ES-I3 (cell line): ENCODE measurements at regions not wholly inside any gene's neighbourhood (a gene's known extent, or its start where the extent isn't known, plus 50 kb on each side); places are given as distances from the start of the nearest gene placed in this dataset.
"Not testable (repeated sequence)": the region's sequence is repeated elsewhere in the genome, so short reads cannot be mapped to it uniquely, and the experiment has no call there.

ENCODE experiments used
- H3K36me3 ChIP-seq: 2 replicates; pipeline ENCODE4 v1.6.1; 2013; ENCODE audit warnings: mild to moderate bottlenecking, low read length, control low read depth, moderate library complexity; ENCODE audit not compliant: insufficient read depth
- H3K4me1 ChIP-seq: 2 replicates; pipeline ENCODE4 v1.6.1; 2013; ENCODE audit warnings: mild to moderate bottlenecking, control low read depth, low read length; ENCODE audit not compliant: insufficient read depth
- H3K9ac ChIP-seq: 2 replicates; pipeline ENCODE4 v1.6.1; 2013; ENCODE audit warnings: low read depth, mild to moderate bottlenecking, low read length, moderate library complexity
- H3K9me3 ChIP-seq: 2 replicates; pipeline ENCODE4 v1.6.1; 2013; ENCODE audit warnings: mild to moderate bottlenecking, low read length, moderate library complexity; ENCODE audit not compliant: control insufficient read depth, insufficient read depth

DNA sequence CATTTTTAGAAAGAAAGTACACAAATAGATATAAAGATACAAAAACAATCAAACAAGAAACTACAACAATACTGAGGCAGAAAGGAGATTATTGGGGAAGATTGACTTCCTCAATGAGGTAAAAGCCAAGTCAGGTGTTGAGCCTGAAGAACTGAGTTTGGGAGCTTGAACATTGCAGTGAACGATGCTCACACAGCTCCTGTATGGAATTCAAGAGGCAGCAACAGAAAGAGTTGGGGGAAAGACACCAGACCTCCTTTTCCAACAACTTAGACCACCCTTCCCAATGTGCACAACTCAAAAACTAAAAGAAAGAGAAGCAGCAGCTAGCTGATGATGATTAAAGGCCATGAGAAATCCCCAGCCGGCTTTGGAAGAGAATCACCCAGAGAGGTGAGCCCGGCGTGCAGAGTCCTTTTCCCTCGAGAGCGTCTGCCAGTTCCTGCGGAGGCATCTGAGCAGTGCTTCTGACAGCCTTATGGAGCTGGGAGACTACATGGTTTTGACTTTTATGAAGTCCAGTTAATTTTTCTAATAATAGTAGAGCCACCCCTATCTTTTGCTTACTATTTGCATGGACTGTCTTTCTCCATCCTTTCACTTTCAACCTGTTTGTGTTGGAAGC lies 106.9 kb upstream of the RFX8 start:
- Histone ChIP-seq H3K9me3 (no peaks in the 10 kb centered on the region), H3K4me1 (no peaks in the 10 kb centered on the region), H3K9ac (no peak overlapping the region), H3K36me3 (no peaks in the 10 kb centered on the region)

GRCh38 chr2:101580528-101580927 lies 105.6 kb upstream of the RFX8 start:
- no peaks in the 10 kb centered on the region for H3K36me3 ChIP-seq
- no peak overlapping the region for H3K9ac ChIP-seq
- no peaks in the 10 kb centered on the region for H3K4me1 ChIP-seq
- no peaks in the 10 kb centered on the region for H3K9me3 ChIP-seq

DNA sequence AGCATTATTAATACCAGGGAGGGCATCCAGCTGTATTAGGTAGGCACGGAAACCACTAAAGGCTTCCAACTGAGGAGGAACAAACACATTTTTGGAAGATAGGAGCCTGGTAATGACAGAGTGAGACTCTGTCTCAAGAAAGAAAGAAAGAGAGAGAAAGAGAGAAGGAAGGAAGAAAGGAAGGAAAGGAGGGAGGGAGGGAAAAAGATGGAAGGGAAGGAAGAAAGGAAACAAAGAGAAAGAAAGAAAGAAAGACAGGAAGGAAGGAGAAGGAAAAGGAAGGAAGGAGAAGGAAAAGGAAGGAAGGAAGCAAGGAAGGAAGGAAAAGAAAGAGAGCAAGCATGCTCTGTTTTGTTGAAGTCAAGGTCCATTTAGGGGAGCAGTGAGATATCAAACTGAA lies 103.8 kb upstream of the RFX8 start:
- H3K36me3 ChIP-seq = no peaks in the 10 kb centered on the region
- no peak overlapping the region for H3K9ac ChIP-seq
- no peaks in the 10 kb centered on the region for H3K4me1 ChIP-seq
- no peaks in the 10 kb centered on the region for H3K9me3 ChIP-seq

DNA sequence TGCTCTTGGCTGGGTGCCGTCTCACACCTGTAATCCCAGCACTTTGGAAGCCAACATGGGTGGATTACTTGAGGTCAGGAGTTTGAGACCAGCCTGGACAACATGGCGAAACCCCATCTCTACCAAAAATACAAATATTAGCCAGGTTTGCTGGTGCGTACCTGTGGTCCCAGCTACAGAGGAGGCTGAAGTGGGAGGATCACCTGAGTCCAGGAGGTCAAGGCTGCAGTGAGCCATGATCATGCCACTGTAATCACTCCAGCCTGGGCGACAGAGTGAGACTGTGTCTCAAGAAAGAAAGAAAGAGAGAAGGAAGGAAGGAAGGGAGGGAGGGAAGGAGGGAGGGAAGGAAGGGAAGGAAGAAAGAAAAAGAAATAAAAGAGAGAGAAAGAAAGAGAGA lies 103.2 kb upstream of the RFX8 start:
- H3K36me3 ChIP-seq, H3K9ac ChIP-seq, H3K9me3 ChIP-seq, H3K4me1 ChIP-seq: not testable (repeated sequence)

DNA sequence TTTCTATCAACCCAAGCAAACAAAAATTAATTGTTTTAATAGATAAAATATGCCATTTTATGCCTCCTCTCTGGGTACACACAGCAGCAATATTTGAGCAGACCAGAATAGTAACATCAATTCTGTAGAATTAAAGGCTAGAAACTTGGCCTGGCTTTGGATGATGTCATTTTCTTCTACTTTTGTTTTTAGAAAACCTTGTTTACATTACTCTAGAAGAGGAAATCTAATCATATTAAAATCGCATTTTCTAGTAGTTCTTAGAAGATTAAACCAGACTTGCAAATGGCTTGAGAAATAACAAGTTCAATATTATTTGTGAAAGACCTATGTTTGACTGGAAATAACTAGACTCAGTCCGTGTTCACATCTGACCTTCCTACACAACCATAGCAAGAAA lies 102.3 kb upstream of the RFX8 start:
- no peak overlapping the region for H3K9ac ChIP-seq
- peaks cover 5% of the 10 kb centered on the region; the same call in 1 of the 2 replicates for H3K9me3 ChIP-seq
- H3K4me1 ChIP-seq = no peaks in the 10 kb centered on the region
- H3K36me3 ChIP-seq = no peaks in the 10 kb centered on the region

- H3K4me1 ChIP-seq = no peaks in the 10 kb centered on the region
- peaks cover 6% of the 10 kb centered on the region; the same call in 1 of the 2 replicates for H3K9me3 ChIP-seq
- no peaks in the 10 kb centered on the region for H3K36me3 ChIP-seq
- H3K9ac ChIP-seq = no peak overlapping the region
Measured at GRCh38 chr2:101574622-101575021, 99.7 kb upstream of the RFX8 start.

DNA sequence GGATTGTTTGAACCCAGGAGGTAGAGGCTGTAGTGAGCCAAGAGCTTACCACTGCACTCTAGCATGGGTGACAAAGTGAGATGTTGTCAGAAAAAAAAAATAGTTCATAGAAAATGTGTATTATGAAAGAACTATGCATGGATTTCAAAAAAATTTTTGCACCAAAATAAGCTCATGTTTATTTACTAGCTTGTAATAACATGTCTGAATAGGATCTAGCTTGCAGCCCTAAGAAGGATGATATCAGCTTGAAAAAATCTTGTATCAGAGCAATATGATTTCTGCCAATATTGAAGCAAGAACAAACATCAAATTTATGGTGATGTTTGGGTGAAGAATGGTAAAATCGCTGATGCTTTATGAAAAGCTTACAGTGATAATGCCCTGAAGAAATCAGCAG lies 97.0 kb upstream of the RFX8 start:
- Histone ChIP-seq H3K4me1 (peaks cover 7% of the 10 kb centered on the region; the same call in 1 of the 2 replicates), H3K9me3 (peaks cover 6% of the 10 kb centered on the region; the same call in 1 of the 2 replicates), H3K9ac (no peak overlapping the region), H3K36me3 (no peaks in the 10 kb centered on the region)

GRCh38 chr2:101569886-101570520 lies 95.1 kb upstream of the RFX8 start:
- H3K36me3 ChIP-seq = no peaks in the 10 kb centered on the region
- no peak overlapping the region for H3K9ac ChIP-seq
- H3K9me3 ChIP-seq = peaks cover 6% of the 10 kb centered on the region; the same call in 1 of the 2 replicates
- peaks cover 21% of the 10 kb centered on the region; the same call in 1 of the 2 replicates for H3K4me1 ChIP-seq

DNA sequence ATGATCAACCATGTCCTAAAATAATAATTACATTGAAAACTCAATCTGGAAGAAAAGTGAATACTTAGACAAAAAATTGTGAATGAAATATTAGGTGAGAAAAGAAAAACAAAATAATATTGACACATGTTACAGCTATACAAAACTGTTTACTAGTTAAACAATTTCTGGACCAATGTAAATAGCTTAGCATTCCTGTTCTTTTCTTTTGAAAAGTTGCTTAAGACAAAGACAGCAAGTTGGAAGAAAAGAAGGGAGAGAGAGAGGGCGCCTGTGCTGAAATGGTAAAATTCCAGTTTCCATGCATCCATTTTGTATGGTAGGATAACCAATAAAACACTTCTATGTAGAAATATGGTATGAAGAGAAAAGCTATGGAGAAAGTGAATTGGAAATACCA lies 94.1 kb upstream of the RFX8 start:
- no peak overlapping the region for H3K9ac ChIP-seq
- H3K9me3 ChIP-seq = peaks cover 6% of the 10 kb centered on the region; the same call in 1 of the 2 replicates
- no peaks in the 10 kb centered on the region for H3K36me3 ChIP-seq
- peaks cover 27% of the 10 kb centered on the region for H3K4me1 ChIP-seq

DNA sequence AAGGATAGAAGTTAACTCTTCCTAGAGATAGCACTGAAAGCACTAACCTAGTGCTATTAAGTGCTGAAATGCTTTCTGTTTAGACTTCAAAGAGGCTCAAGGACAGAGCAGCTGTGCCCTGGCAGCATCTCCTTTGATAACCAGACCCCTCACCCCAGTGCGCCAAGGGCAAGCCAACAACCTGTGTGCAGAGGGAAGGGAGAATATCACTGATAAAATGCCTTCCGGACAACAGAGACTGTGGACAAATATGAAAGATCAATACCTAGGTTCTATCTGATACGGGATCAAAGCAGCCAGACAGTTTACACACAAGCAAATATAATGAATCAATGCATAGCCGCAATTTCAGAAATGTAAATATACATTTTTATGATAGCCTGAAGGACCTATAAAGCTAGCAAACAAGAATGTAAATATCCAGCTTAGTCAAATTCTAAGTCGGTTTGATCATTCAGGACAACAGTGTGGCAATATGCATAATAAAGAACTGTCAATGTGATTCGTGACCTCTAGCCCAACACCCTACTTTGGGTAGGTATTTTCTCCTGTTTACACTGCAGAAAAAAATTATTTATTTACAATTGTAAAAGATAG lies 91.8 kb upstream of the RFX8 start:
- no peaks in the 10 kb centered on the region for H3K9me3 ChIP-seq
- no peaks in the 10 kb centered on the region for H3K36me3 ChIP-seq
- H3K4me1 ChIP-seq = peaks cover 27% of the 10 kb centered on the region
- H3K9ac ChIP-seq = no peak overlapping the region

- H3K4me1 ChIP-seq = peaks cover 27% of the 10 kb centered on the region
- H3K36me3 ChIP-seq = no peaks in the 10 kb centered on the region
- no peak overlapping the region for H3K9ac ChIP-seq
- H3K9me3 ChIP-seq = peaks cover 3% of the 10 kb centered on the region; the same call in 1 of the 2 replicates
Measured at GRCh38 chr2:101563849-101564248, 88.9 kb upstream of the RFX8 start.

DNA sequence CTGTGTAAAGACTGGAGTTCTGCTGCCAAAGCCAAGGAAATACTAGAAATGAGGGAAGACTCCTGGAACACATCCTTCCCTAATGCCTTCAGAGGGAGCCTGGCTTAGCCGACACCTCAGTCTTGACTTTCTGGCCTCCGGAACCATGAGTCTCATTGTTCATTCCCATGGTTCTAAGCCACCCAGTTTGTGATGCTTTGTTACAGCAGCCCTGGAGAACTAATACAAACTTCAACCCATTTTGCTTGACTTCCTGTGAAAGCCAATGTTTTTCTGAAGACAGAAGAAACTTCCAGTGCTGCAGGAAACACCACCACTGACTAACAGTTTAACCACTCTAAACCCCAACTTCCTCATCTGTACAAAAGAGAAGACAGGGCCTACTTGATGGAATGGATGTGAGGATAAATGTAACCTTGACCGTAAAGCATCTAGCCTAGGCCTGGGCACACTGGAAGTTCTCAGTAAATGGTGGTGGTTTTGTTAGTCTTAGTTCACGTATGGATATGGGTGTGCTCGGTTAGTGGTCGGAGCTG lies 85.9 kb upstream of the RFX8 start:
- peaks cover 13% of the 10 kb centered on the region; the same call in 1 of the 2 replicates for H3K4me1 ChIP-seq
- no peaks in the 10 kb centered on the region for H3K36me3 ChIP-seq
- peaks cover 3% of the 10 kb centered on the region; the same call in 1 of the 2 replicates for H3K9me3 ChIP-seq
- no peak overlapping the region for H3K9ac ChIP-seq

DNA sequence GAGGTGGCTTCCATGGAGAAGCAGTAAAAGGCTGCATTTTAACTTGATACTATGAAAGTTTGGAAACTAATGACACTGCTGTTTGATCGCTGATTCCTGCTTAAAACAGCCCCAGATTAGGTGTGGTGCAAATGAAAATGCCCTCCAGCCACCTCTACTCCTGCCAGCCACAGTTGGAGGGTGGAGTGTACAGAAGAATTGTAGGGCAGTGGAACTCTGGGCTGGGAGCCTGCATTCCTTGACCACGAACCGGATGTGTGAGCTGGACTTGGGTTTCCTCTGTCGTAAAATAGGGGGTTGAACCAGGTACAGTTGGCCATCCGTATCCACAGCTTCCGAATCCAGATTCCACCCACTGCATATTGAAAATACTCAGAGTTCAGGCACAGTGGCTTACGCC lies 84.6 kb upstream of the RFX8 start:
- H3K9ac ChIP-seq = no peak overlapping the region
- peaks cover 8% of the 10 kb centered on the region; the same call in 1 of the 2 replicates for H3K4me1 ChIP-seq
- peaks cover 3% of the 10 kb centered on the region; the same call in 1 of the 2 replicates for H3K9me3 ChIP-seq
- H3K36me3 ChIP-seq = no peaks in the 10 kb centered on the region

- Histone ChIP-seq H3K36me3 (no peaks in the 10 kb centered on the region), H3K9me3 (peaks cover 3% of the 10 kb centered on the region; the same call in 1 of the 2 replicates), H3K4me1 (peaks cover 4% of the 10 kb centered on the region; the same call in 1 of the 2 replicates), H3K9ac (no peak overlapping the region)
Measured at GRCh38 chr2:101558740-101559525, 84.0 kb upstream of the RFX8 start.
